Neural cell (in vitro differentiated cells): ENCODE measurements at regions not wholly inside any gene's neighbourhood (a gene's known extent, or its start where the extent isn't known, plus 50 kb on each side); places are given as distances from the start of the nearest gene placed in this dataset.

Experiments used
- RAD21 ChIP-seq: fragments of 450-650 bp; conservative IDR thresholded peaks from 2 replicates; pipeline ENCODE4 v1.6.1; 2014; ENCODE audit warnings: antibody characterized with exemption, mild to moderate bottlenecking, moderate library complexity
- REST ChIP-seq: IDR thresholded peaks from 2 replicates; pipeline ENCODE4 v1.6.1; 2012; ENCODE audit warnings: borderline replicate concordance
- SMC3 ChIP-seq: fragments of 450-650 bp; conservative IDR thresholded peaks from 2 replicates; pipeline ENCODE4 v1.6.1; 2014; ENCODE audit warnings: antibody characterized with exemption, mild to moderate bottlenecking, moderate library complexity; ENCODE audit not compliant: poor library complexity
- TF ChIP-seq, protein P1 (sequence below): fragments of 450-650 bp; IDR thresholded peaks from 2 replicates; pipeline ENCODE4 v1.5.1; 2014; ENCODE audit warnings: antibody characterized with exemption, mild to moderate bottlenecking, moderate library complexity; ENCODE audit not compliant: poor library complexity, severe bottlenecking

DNA sequence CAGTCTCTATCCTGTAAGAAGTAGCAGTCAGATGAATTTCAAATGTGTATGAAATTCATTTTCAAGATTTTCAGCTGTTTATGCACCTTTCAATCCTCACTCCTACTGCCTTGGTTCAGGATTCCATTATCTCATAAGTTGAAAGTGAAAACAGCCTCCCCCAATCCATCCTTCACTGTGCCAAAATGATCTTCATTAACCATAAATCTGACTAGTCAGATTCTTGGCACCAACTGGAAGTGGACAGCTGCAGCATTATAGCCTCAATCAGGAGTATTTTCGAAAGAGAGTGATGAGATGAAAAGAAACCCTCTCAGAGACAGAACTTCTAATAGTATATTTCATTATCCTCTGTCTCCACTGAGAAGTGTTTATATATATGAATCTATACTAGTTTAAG lies 365.3 kb upstream of the PDGFD start:
- TF ChIP-seq, protein P1, sequence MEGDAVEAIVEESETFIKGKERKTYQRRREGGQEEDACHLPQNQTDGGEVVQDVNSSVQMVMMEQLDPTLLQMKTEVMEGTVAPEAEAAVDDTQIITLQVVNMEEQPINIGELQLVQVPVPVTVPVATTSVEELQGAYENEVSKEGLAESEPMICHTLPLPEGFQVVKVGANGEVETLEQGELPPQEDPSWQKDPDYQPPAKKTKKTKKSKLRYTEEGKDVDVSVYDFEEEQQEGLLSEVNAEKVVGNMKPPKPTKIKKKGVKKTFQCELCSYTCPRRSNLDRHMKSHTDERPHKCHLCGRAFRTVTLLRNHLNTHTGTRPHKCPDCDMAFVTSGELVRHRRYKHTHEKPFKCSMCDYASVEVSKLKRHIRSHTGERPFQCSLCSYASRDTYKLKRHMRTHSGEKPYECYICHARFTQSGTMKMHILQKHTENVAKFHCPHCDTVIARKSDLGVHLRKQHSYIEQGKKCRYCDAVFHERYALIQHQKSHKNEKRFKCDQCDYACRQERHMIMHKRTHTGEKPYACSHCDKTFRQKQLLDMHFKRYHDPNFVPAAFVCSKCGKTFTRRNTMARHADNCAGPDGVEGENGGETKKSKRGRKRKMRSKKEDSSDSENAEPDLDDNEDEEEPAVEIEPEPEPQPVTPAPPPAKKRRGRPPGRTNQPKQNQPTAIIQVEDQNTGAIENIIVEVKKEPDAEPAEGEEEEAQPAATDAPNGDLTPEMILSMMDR = no peak
- no peak for TF ChIP-seq REST
- no peak for TF ChIP-seq RAD21
- no peak for TF ChIP-seq SMC3
